Pons (tissue), 1 donor: ENCODE measurements at regions not wholly inside any gene's neighbourhood (a gene's known extent, or its start where the extent isn't known, plus 50 kb on each side); places are given as distances from the start of the nearest gene placed in this dataset.

Source experiments
- DNase-seq: peaks from one replicate; pipeline ENCODE4 v3.0.0-alpha.2; 2016; ENCODE audit warnings: low spot score

DNA sequence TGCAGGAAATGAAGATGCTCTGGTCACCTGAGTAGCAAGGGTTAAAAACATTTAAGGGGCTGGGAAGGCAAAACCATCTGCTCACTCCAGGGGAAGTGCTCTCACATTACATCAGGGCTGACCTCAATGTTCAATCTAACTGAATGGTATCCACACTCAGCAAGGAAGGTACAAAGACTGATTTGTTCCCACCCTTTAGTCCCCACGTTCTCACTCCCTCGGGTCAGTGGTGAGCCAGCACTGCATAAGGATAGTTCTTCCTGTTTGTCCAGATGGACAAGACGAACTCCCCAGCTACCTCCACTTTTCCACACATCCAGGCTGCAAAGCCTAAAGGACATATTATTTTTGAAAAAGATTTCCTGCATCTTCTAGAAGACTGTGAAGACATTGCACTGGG lies 126.6 kb upstream of the SLC14A2 start:
- no peak for DNase-seq

- no peak for DNase-seq
Observed at GRCh38 chr18:45493830-45494229, 121.4 kb upstream of the SLC14A2 start.

GRCh38 chr18:45494811-45495210 lies 120.5 kb upstream of the SLC14A2 start:
- no peak for DNase-seq

- no peak for DNase-seq
Observed at GRCh38 chr18:45496741-45497140, 118.5 kb upstream of the SLC14A2 start.

DNA sequence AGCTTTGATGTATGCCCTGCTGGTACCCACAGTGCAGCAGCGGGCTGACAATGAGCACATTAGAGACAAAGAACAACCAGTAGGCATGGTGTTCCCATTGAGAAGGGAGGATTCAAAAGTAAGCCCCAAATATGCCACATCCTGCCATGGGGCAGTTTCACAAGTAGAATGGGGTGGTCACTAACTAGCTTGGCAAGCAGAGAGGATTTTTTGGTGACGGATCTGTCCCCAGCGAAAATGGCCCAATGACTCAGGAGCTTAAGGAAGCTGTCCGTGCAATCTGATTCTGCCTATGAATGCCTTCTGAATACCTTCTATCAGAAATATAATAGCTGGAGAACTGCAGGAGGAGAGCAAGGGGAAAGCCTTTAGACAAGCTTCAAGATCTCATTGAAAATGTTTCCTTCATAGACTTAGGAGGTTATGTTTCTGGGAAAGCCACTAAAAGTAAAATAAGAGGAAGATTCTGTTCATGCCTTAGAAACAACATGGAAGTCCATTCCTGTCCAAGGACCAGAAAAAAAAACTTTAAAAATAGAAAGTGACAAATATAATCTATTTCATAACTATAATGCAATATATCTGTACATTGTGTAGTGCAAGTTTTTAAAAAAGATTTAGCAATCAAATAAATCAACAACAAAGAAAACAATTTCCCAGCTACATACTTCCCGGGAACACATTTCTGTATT lies 117.5 kb upstream of the SLC14A2 start:
- DNase-seq = no peak

DNA sequence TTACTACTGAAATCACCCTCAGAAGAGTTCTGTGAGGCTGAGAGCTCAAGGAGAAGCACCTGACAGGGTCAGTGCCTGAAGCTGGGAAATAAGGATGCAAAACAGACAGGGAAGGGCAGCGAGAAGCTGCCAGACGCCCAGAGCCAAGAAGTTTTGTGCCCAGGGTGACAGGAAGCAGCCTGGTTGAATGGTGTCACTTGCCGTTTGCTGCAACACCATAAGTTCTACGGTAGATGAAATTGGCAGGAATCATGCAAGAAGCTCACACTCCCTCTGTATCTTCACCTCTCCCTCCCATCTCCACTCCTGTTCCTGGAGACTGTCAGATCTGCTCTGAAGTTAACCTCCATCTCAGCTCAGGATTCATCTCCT lies 117.0 kb upstream of the SLC14A2 start:
- DNase-seq = no peak

DNA sequence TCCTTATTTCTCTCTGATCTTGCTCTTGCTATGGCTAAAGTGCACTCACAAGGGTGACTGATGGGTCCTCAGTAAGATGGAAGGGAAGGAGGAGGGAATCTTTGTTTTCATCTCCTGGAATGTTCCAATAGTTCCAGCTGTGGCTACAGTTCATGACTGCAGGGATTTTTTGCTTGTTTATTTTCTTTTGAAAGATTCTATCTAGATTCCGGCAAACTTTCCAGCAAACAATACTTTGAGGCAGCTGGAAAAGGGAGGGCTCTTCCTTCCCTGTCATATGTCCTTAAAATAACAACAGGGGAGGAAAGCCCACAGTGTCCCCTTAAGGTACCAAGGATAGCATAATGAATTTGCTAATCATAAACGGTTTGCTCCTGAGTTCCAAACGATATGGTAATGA lies 111.3 kb upstream of the SLC14A2 start:
- DNase-seq = no peak

DNA sequence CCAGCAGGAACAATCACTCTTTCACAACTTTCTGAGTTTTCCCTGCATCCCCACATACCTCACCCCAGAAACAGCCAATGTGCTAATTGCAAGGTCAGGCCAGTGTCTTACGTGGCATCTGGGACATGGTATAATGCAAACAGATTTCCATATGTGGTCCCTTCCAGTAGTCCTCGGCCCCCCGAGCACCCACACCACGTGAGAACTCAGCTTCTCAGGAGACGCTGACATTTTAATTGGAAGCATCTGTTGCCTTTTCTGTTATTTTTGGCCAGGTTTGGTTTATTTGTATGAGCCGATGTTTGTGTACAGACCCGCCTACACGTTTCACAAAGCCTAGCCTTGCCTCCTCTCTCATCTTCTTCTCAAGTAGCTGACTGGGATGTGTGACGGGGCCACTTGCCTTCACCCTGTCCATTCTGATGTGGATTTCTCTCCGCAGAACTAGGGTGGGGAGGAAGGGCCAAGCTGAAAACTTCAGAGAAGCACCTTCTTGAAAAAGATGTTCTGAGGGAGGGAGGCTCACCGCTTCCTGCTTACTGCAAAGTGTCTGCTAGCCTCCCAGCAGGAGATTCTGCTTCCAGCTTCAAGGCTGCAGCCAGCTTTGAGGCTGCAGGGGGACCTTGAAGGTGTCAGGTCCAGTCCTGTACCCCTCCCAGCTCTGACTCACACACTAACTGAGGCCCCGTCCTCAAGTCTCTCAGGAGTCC lies 109.6 kb upstream of the SLC14A2 start:
- no peak for DNase-seq

- DNase-seq = no peak
Observed at GRCh38 chr18:45506951-45507350, 108.3 kb upstream of the SLC14A2 start.

DNA sequence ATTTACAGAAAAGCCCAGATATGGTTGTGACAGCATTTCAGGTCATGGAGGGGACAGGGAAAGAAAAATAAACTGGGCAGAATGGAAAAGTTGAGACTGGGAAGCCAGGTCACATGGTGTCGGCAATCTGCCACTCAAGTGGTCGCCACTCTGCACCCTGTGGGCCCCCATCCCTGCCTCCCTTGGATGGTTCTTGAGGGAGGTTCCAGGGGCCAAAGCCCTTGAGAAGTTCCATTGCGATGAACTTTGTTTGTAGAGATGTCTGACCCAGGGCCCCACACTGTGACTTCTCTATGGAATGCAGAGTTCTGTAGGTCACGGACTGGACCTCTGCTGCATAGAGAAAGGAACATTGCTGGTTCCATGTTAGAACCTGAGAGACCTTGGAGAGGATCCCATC lies 105.7 kb upstream of the SLC14A2 start:
- DNase-seq = no peak

GRCh38 chr18:45510656-45511055 lies 104.6 kb upstream of the SLC14A2 start:
- DNase-seq = no peak

DNA sequence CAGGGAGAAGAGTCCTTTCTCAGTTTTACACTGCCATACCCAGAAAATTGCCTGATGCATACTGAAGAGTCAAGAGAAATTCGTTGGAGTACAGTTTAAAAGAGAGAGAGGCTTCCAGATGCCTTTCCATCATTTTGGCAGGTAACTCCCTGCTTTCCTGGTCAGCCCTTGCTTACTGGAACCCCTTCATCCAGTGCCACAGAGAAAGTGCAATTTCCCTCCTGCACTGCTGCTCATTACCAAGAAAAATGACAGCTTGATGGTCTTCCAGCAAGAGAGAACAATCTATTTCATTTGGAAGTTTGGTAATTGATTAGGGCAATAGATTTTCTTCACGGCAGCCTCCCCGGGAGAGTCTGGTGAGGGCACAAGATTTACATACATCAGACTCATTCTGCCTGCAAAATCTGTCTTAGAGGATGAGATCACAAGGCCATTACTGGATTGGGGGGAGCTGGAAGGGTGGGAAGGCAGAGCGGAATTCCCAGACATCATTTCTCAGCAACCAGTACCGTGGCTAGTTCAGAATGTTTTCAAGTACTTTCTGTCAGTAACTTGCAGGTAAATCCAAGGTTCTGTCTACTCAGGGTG lies 102.8 kb upstream of the SLC14A2 start:
- no peak for DNase-seq

GRCh38 chr18:45517181-45517741 lies 98.0 kb upstream of the SLC14A2 start:
- DNase-seq = no peak

DNA sequence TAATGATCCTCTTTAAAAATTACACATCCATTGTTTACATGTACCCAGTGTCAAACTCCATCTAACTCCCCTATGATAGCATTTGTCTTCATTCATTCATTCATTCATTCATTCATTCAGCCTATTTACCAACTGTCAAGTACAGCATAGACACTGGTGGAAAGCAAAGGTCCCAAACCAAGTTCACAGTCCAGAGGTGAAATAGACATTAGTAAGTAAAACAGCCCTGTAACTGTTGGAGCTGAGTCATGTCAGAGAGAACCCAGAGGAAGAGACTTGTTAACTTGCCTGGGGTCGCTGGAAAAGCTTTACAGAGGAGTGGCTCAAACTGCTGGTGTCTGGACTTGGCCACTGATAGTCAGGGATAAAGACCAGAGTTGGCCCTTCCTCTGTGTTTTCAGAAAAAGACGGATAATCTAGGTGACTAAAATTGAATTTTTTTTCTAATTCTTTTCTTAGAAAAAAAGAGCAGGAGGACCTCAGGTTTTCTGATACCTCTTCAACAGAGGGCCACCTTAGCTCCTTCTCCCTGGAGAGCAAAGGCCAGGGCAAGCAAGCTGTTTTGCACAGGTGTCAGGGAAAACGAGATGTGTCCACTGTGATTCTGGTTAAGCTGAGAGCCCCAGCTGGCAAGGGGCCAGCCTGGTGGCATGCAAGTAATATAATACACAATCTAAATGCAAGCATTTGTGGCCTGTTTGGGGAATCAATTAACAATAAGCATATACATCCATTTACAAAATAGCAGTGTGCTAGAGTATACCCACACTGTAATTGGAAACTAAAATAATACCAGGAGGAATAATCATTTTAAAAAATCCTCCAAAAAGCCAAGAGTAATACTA lies 96.7 kb upstream of the SLC14A2 start:
- no peak for DNase-seq

DNA sequence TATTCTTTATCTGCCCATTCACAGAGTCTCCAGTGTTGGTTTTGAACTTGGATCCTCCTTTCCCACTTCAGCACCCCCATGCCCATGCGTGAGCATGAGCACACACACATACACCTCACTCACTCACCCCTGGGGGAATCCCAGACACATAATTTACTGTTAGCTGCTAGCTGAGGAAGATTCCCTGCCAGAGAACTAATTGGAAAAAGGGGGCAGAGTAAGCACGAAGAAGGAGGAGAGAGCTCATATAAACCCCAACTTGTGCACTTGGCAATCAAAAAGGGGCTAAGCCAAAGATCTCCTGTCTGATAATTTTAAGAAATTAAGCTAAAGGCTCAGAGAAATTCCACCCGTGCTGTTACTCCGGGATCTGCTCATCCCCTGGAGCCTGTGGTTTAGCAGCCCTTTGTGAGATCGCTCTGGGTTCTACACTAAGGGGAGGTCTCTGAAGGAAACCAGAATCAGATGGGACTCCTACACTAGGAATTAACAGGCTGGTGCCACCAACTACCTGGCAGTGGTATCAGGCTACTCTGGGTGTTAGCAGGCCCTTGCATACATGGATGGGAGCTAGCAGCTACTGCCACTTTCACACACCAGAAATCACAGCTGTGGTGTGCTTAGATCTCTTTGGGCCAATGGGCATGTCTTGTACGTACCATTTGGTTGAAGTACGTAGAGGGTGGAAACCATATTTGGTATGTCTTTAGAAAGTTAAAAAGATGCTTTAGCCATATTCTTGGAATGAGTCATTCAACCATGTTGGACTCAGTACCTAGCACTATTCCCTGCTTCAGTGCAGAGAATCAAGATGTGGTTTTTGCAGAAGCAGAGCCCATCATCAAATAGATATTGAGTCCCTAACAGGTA lies 95.6 kb upstream of the SLC14A2 start:
- no peak for DNase-seq

GRCh38 chr18:45521136-45521535 lies 94.1 kb upstream of the SLC14A2 start:
- DNase-seq = no peak

DNA sequence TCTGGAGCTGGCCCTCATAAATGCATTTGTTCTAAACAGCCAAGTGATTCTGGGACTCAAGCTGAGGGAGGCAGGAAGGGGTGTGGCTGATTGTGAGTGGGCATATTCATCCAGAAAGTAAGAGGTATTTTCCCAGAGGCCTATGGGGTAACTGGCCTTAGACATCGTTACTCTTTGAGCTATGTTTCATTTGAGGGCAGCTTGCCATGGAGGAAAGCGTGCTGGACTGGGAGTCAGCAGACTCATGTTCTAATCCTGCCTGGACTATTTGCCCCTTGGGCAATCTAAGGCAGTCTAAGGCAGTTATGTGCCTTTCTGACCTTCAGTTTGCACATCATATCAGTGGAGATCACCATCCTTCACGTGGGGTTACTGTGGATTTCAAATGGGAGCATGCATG lies 93.5 kb upstream of the SLC14A2 start:
- no peak for DNase-seq

GRCh38 chr18:45522371-45522770 lies 92.9 kb upstream of the SLC14A2 start:
- no peak for DNase-seq

DNA sequence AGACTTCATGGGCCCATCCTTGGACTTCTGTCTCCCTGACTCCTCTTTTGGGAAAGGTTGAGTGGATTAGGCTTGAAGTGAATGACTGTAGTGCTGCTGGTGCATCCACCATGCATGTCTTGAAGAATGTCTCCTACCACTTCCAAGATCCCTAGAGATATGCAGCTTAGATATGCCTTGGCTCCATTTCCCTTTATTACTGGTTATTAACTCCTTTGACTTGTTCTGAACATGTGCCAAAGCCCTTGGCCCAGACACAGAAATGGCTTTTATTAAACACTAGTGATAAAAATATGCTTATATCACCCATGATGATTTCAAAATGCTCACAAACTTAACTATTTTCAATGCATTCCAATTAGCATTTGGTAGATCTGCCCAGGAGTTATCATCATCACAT lies 90.0 kb upstream of the SLC14A2 start:
- no peak for DNase-seq

DNA sequence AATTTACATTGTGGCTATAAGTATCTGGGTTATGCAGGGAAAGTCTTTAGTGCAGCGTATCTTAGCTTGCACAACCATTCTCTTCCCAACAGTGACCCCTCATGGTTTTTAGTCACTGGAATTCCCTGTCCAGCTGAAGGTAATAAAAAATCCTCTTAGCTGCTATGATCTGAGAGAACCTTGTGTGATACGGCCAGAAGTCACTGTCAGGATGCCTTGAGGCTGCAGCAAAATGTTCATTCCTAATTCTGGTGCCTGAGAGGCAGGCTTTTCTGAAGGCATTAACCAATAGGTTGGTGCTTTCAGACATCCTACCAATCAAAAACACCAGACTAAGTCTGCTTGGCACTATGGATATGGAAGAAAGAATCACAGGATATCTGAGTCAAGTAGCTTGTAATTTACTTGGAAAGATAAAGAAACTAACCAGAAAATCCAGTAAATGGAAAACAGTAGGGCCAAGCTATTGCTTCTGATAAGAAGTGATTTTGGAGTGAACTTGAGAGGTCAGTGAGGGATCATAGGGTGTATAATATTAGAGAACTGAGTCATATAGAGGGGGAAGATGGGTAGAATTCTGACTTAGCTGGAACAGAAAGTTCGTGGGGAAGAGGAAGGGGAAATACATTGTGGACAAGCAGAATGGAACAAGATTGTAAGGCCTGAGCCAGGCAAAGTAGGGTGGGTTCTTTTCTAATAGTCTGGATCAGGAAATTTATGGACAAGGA lies 89.0 kb upstream of the SLC14A2 start:
- peak; percentile 13 for DNase-seq

DNA sequence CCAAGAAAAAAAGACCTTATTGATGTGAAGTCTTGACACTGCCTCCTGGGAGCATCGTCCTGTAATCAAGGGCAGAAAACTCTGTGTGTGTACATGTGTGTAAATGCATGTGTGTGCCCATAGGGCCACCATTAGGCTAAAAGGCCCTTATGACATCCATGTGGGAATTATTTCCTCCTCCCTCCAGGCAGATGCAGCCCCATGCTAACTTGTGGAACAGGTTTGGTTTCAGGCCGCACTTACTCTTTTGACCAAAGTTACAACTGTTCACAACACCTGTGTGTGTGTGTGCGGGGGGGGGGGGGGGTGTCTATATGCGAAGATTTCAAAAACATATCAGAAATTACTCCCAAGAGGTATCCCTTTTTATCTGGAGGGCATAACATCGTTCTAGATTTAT lies 87.4 kb upstream of the SLC14A2 start:
- no peak for DNase-seq
